Heart left ventricle (tissue), 16 donors: ENCODE measurements at regions not wholly inside any gene's neighbourhood (a gene's known extent, or its start where the extent isn't known, plus 50 kb on each side); places are given as distances from the start of the nearest gene placed in this dataset.

Source experiments
- ATAC-seq, 4 donors: fragments of 200-7000 bp; cut with Tn5 transposase; one replicate each; pipeline ENCODE4 v1.9.1; 2020 to 2022; ENCODE audit warnings: moderate library complexity in 4 of 4, mild to moderate bottlenecking in 3 of 4, moderate number of reproducible peaks in 1 of 4
- DNase-seq, 5 donors: peaks; one replicate each; pipeline ENCODE4 v3.0.0-alpha.2; 2020
- H3K27ac ChIP-seq, 12 donors: fragments of 200-600 bp; sonication (generic) in 4 of 12; one replicate each; pipeline versions ENCODE4 v1.5.0 to v1.8.0; 2016 to 2022; ENCODE audit warnings: mild to moderate bottlenecking in 2 of 12
- H3K27me3 ChIP-seq, 9 donors: fragments of 200-600 bp; sonication (generic) in 2 of 9; one replicate each; pipeline versions ENCODE4 v1.5.1 to v1.8.0; 2016 to 2022; ENCODE audit warnings: mild to moderate bottlenecking in 3 of 9
- H3K36me3 ChIP-seq, 9 donors: fragments of 200-600 bp; sonication (generic) in 2 of 9; one replicate each; pipeline versions ENCODE4 v1.5.0 to v1.8.0; 2018 to 2022; ENCODE audit warnings: mild to moderate bottlenecking in 2 of 9
- H3K4me1 ChIP-seq, 12 donors: fragments of 200-600 bp; sonication (generic) in 4 of 12; one replicate each; pipeline versions ENCODE4 v1.5.0 to v1.8.0; 2016 to 2022; ENCODE audit warnings: mild to moderate bottlenecking in 3 of 12
- H3K4me3 ChIP-seq, 12 donors: fragments of 200-600 bp; sonication (generic) in 4 of 12; one replicate each; pipeline versions ENCODE4 v1.5.0 to v1.8.0; 2017 to 2022; ENCODE audit warnings: mild to moderate bottlenecking in 9 of 12, moderate library complexity in 4 of 12
- H3K9me3 ChIP-seq, 12 donors: fragments of 200-600 bp; sonication (generic) in 4 of 12; one replicate each; pipeline versions ENCODE4 v1.5.0 to v1.8.0; 2016 to 2022; ENCODE audit warnings: mild to moderate bottlenecking in 1 of 12
- CTCF ChIP-seq, 12 donors: fragments of 200-600 bp; sonication (generic) in 4 of 12; IDR thresholded peaks; one replicate each; pipeline versions ENCODE4 v1.5.0 to v1.8.0; 2018 to 2022; ENCODE audit warnings: antibody characterized with exemption in 12 of 12, mild to moderate bottlenecking in 5 of 12
- POLR2A ChIP-seq, 2 donors: fragments of 450-650 bp; IDR thresholded peaks; one replicate each; pipeline ENCODE4 v1.6.1; 2017; ENCODE audit warnings: antibody characterized with exemption in 2 of 2, mild to moderate bottlenecking in 2 of 2, moderate library complexity in 2 of 2
- WGBS, 4 donors: extraction: QIAGEN DNeasy Blood & Tissue Kit in 2 of 4; methylation state at CpG; one replicate each; pipeline versions ENCODE4 v1.1.5 to v1.1.7; 2013 to 2018; 5-methylcytosine and 5-hydroxymethylcytosine counted together
- intact Hi-C, 10 donors: fragments of 100-400 bp; cut with DNase I; formaldehyde crosslinking; loops; one replicate each; pipeline versions ENCODE4 v1.11.1 to v1.14.2; 2022
- donor health status: ischemic (EF 13 %, LVEDD 7.1; RV severe dilation, severe dysfunction).
- donor health status: healthy with polysubstance abuse.
- donor health status: DM: no; HTN: yes; CAD: no.
- donor health status: DM: no; HTN: no; CAD: no.
- donor health status: ischemic (EF 25% LVEDD 6.9; RV normal size, moderate dysfunction).
- donor health status: ischemic (EF 25% LVEDD 5.7; RV mildly dilated, moderate dysfunction).
- donor health status: healthy.
- donor health status: DM: yes; HTN: yes; CAD: no.
- donor health status: ischemic (EF 35%, LVEDD 5.7; RV mildly dilated, moderate dysfunction).
- donor health status: nonischemic (EF 11% LVEDD 7.7; RV severe dilation, severe dysfunction).
- donor health status: DM: yes; HTN: yes; CAD: no.
- donor health status: PGD.
- donor health status: ischemic (EF 29% LVEDD 5.4; RV normal size, mild dysfunction).
- donor health status: nonischemic (EF 23%, LVEDD 6.1; RV moderate dilation, normal function).

DNA sequence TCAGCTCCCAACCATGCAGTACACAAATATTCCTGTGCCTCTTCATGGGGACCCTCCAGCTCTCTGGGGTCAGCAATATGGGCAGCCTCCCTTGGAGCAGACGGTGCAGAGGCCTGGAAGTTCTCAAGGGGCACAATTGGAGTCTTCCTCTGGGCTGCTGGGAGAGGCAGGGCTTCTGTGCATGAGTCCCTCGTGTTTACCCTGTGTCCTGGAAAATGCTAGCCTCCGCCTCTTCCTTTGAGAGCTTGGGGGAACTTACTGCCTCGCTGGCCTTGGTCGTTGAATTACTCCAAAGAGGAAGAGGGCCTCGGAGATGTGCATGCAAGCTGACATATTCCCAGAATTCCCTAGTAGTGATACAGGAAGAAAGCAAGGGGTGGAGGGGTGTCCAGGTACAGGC is 284.4 kb upstream of the IGF1R start:
- no peak for TF ChIP-seq CTCF (IDR thresholded peaks at IDR 0.05)
- TF ChIP-seq POLR2A (IDR thresholded peaks at IDR 0.05) = no peak
- Histone ChIP-seq H3K27ac (no peak overlapping the region), H3K36me3 (no peaks in the 10 kb centered on the region), H3K4me1 (no peaks in the 10 kb centered on the region), H3K9me3 (no peaks in the 10 kb centered on the region), H3K27me3 (no peaks in the 10 kb centered on the region), H3K4me3 (no peak overlapping the region)
- WGBS, 4 donors = 36 to 48% (median 38%) methylated on average over 6 of the region's 6 CpGs
- intact Hi-C loops = no loop called here
- ATAC-seq = no peak
- DNase-seq = no peak

DNA sequence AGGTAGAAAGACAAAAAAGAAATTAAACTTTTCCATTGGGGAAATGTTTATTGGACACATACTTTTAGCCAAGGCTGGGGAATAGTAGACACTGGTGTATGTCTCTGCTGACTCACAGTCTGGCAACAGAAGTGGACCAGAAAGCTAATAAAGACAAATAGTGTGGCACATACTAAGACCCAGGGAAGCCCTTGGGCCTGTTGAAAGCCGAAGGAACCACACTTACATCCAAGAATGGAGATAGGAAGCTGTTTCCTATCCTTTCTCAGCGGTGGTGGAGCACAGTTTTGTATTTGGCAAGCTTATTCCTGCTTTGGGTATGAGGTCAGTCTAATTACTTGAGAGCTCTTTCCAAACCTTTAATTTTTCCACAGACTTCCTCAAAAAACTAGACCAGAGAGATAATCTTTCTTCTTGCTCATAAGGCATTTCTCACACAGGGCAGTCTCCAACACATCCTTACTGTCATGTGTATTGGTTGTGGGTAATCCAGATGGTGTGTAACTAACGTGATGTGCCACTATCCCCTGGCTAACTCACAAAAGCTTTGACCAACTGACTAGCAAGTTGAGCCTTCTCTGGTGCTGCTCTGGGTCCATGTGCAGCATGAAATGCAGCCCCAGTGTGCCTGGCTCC is 279.1 kb upstream of the IGF1R start:
- intact Hi-C loops = no loop called here
- no peaks in the 10 kb centered on the region for H3K4me1 ChIP-seq
- DNase-seq (peak in 2 of 5 donors; percentile 29 to 41), ATAC-seq (peak in 3 of 4 donors; percentile 20 to 78 (median 42))
- H3K9me3 ChIP-seq = no peaks in the 10 kb centered on the region
- peak overlapping the region in 1 of 12 donors; percentile 52 for H3K27ac ChIP-seq
- peaks cover 0 to 6% (median 0%) of the 10 kb centered on the region in 9 donors for H3K27me3 ChIP-seq
- no peak overlapping the region for H3K4me3 ChIP-seq
- TF ChIP-seq POLR2A (IDR thresholded peaks at IDR 0.05) = no peak
- no peaks in the 10 kb centered on the region for H3K36me3 ChIP-seq
- 53 to 72% (median 58%) methylated on average over 3 of the region's 3 CpGs for WGBS, 4 donors

DNA sequence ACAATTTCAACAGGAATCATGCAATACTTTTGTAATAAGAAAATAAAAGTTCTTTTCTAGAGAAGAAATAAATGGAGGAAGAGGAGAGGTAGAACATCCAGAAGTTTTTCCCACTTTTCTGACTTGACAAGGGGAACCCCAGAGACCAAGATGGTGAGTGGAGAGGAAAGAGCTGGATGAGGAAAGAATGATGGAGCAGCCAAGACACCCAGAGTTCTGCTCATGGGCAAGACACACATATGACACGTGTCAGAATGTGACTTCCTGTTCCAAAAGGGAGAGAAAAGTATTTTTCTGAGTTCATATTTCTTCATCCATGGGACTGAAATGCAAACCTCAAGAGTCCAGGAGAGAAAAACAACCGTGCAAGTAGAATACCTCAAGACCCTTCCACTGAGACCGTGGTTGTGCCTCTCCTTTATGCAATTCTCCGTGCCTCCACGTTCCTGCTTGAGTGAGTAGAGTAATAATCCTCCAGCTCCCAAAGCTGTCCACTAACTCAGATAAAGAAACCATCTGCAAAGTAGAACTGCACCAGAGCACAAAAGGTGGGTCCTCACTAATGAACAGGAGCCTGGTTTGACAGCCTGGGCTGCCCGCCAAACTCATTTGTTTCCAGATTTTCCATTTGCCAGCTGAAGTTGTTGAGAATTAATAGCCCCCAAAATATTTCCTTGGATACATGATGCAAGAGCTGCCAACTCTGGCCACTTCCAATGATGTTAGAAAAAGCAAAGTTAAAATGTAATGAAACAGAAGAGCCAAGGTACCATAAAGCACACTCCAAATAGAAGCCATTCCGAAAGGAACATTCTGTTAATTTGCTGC is 272.6 kb upstream of the IGF1R start:
- intact Hi-C loops = no loop called here
- Histone ChIP-seq H3K27ac (peak overlapping the region in 1 of 12 donors; percentile 33), H3K4me3 (no peak overlapping the region), H3K36me3 (no peaks in the 10 kb centered on the region), H3K9me3 (peaks cover 0 to 37% (median 4%) of the 10 kb centered on the region in 12 donors), H3K27me3 (peaks cover 0 to 7% (median 0%) of the 10 kb centered on the region in 9 donors), H3K4me1 (no peaks in the 10 kb centered on the region)
- peak in 1 of 5 donors; percentile 36 for DNase-seq
- WGBS, 4 donors = 66 to 71% (median 69%) methylated on average over 7 of the region's 7 CpGs
- no peak for ATAC-seq
- TF ChIP-seq CTCF (IDR thresholded peaks at IDR 0.05) (no peak), POLR2A (IDR thresholded peaks at IDR 0.05) (no peak)

DNA sequence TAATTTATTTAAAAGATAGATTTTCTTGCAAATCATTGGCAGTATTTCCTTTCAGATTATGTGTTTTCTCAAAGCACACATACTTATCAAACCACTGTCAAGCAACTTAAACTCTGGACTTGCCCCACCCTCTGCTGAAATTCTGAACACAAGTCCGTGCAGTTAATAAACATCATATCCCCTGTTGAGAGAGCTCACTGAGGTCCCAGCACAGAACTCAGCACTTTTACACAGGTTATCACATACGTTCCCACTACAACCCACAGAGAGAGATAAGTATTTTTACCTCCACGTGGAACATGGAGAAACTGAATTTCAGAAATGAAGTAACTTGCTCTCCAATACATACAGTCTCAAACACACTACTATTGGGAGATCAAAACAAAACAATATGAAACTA is 267.6 kb upstream of the IGF1R start:
- ATAC-seq (no peak), DNase-seq (no peak)
- intact Hi-C loops = no loop called here
- H3K9me3 ChIP-seq = peaks cover 0 to 37% (median 4%) of the 10 kb centered on the region in 12 donors
- no peak overlapping the region for H3K27ac ChIP-seq
- H3K4me3 ChIP-seq = no peak overlapping the region
- no peaks in the 10 kb centered on the region for H3K36me3 ChIP-seq
- H3K4me1 ChIP-seq = no peaks in the 10 kb centered on the region
- WGBS, 4 donors = 62 to 73% (median 65%) methylated on average over 3 of the region's 3 CpGs
- peaks cover 0 to 10% (median 0%) of the 10 kb centered on the region in 9 donors for H3K27me3 ChIP-seq
- TF ChIP-seq CTCF (IDR thresholded peaks at IDR 0.05) = no peak
- no peak for TF ChIP-seq POLR2A (IDR thresholded peaks at IDR 0.05)
